ENCODE measurements at regions not wholly inside any gene's neighbourhood (a gene's known extent, or its start where the extent isn't known, plus 50 kb on each side); places are given as distances from the start of the nearest gene placed in this dataset.

GRCh38 chr14:55746558-55746957 is 166.6 kb downstream of the KTN1 start:
- TF ChIP-seq, protein P1, sequence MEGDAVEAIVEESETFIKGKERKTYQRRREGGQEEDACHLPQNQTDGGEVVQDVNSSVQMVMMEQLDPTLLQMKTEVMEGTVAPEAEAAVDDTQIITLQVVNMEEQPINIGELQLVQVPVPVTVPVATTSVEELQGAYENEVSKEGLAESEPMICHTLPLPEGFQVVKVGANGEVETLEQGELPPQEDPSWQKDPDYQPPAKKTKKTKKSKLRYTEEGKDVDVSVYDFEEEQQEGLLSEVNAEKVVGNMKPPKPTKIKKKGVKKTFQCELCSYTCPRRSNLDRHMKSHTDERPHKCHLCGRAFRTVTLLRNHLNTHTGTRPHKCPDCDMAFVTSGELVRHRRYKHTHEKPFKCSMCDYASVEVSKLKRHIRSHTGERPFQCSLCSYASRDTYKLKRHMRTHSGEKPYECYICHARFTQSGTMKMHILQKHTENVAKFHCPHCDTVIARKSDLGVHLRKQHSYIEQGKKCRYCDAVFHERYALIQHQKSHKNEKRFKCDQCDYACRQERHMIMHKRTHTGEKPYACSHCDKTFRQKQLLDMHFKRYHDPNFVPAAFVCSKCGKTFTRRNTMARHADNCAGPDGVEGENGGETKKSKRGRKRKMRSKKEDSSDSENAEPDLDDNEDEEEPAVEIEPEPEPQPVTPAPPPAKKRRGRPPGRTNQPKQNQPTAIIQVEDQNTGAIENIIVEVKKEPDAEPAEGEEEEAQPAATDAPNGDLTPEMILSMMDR (IDR thresholded peaks at IDR 0.05; ENCODE audit: low read depth, low read length) = no peak

DNA sequence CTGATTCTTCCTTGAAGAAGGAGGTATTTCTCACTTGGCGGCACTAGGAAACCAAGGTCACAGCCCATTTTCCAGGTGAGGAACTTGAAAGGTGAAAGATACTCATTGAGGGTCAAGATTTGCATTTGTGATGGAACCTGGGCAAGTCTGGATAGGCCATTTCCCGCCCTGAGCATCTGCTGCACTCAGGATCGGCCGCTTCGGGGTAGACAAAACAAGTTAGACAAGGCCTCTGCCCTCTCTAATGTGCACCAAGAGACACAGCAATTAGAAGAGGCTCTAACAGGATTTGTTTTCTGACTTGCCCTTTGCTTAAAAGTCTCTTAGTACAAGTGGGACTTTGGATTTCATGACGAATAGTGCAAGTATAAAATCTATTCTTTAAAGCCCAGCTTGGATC is 167.2 kb downstream of the KTN1 start:
- TF ChIP-seq, protein P1 (IDR thresholded peaks at IDR 0.05; ENCODE audit: low read depth, low read length) = no peak
- no peak for DNase-seq (ENCODE audit: extremely low read depth, low read depth)

More at GRCh38 chr14:55746558-55746957, 166.6 kb downstream of the KTN1 start:
- no peak for DNase-seq (ENCODE audit: extremely low read depth, low read depth)

DNA sequence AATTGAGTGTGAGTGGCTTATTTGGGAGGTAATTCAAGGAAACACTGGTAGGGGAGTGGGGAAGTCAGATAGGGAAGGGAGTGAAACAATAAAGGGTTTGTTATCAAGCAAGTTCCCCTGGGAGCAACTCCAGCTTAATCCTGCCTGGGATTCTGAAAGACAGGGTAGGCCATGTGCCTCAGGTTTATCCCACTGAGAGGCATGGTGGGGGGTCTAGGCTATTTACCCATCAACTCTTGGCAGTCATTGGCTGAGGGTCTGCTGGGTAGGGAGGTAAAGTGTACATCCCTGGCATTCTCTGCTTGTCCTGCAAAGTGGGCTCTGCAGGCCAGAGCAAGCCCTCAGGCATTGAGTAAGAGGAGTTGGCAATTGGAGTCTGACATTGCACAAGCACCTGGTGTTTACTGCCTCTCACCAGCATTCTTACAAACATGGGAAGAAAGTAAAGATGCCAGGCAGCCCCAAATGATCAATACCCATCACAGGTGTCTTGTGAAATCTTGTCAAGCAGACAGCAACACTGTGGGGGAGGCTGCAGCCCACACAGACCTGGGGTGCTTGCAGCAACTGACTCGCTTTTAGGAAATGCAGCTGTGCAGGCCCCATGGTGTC is 169.3 kb downstream of the KTN1 start:
- no peak for DNase-seq (ENCODE audit: extremely low read depth, low read depth)
- TF ChIP-seq, protein P1 (IDR thresholded peaks at IDR 0.05; ENCODE audit: low read depth, low read length) = no peak

DNA sequence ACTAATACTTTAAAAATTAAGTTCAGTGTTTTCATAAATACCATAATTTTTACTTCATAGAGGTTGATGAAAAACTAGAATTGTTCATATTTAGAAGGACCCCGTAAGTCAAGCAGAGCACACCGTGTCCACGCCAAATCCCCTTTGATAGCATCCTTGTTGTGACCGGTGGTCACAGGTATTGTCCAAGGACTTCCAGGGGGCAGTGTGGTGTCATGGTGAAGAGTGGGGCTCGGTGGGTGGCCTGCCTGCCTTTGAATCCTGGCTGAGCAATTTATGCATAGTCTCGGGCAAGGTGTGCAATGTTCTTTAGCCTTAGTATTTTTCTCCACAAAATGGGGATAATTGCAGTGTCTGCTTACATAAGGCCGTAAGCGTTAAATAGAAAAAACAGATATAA is 169.9 kb downstream of the KTN1 start:
- DNase-seq (ENCODE audit: extremely low read depth, low read depth) = no peak

DNA sequence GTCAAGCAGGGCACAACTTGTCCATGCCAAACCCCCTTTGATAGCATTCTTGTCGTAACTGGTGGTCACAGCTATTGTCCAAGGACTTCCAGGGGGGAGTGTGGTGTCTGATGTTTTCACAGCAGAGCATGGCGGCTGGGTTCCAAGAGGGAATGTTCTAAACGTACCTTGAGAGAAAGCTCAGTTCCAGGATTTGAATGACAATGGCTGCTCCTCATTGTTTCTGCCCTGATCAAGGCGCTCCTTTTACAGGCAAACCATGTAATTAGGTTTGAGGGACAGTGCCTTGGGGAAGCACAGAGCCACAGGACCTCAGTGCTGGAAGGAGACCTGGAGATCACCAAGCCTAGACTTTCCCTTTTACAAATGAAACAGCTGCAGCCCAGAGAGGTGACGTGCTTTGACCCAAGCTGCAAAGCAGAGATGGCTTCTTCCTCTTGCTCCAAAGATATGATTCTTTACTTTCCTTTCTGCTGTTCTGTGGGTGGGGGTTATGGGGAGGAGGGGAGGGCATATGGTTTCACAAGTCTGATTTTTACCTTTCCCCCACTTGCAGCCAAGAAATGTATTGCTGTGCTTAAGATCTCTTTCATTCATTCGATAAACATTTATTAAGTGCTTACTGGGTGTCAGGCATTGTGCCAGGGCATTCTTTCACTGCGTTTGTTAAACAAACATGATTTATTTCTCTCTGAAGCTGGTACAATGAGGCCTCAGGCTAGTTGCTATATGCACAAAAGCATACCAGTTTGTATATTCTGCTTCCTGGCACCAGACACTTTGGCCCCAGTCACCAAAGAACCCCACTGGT is 172.8 kb downstream of the KTN1 start:
- DNase-seq (ENCODE audit: extremely low read depth, low read depth) = peak; percentile 7
- TF ChIP-seq, protein P1 (IDR thresholded peaks at IDR 0.05; ENCODE audit: low read depth, low read length) = no peak

More for the DNA sequence above, 169.9 kb downstream of the KTN1 start:
- TF ChIP-seq, protein P1 (IDR thresholded peaks at IDR 0.05; ENCODE audit: low read depth, low read length) = no peak

- no peak for DNase-seq (ENCODE audit: extremely low read depth, low read depth)
Observed at GRCh38 chr14:55754471-55754870, 174.5 kb downstream of the KTN1 start.

DNA sequence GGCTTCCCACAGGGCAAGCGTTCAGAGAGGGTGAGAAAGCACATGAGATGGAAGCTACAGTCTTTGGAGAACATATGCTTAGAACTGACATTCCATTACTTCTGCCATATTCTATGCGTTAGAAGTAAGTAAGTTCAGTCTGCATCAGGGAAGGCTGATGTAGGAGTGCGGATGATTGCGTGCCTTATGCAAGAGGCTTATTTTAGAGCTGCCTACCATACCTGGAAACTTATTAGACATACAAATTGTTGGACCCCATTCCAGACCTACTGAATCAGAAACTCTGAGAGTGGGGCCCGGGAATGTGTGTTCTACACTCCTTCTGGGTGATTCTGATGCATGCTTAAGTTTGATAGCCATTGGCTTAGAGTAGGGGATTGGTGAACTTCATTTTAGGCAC is 174.9 kb downstream of the KTN1 start:
- DNase-seq (ENCODE audit: extremely low read depth, low read depth) = no peak
- TF ChIP-seq, protein P1 (IDR thresholded peaks at IDR 0.05; ENCODE audit: low read depth, low read length) = no peak

More at GRCh38 chr14:55754471-55754870, 174.5 kb downstream of the KTN1 start:
- TF ChIP-seq, protein P1 (IDR thresholded peaks at IDR 0.05; ENCODE audit: low read depth, low read length) = no peak
